H1 (cell line): ENCODE measurements at regions not wholly inside any gene's neighbourhood (a gene's known extent, or its start where the extent isn't known, plus 50 kb on each side); places are given as distances from the start of the nearest gene placed in this dataset.

Experiments used
- CTCF ChIA-PET: fragments of 300-600 bp; sonication (Branson Sonifier 250); formaldehyde crosslinking; loops from one replicate; lab custom pipeline; 2021; ENCODE audit not compliant: partially characterized antibody; lab: Charles Lee
- POLR2A ChIA-PET: fragments of 300-600 bp; sonication (Branson Sonifier 250); formaldehyde crosslinking; loops from one replicate; lab custom pipeline; 2021; ENCODE audit warnings: inconsistent platforms; ENCODE audit not compliant: partially characterized antibody; lab: Charles Lee
- DNase-seq, 2 experiments: peaks; one replicate each; pipeline versions ENCODE4 v3.0.0 to v3.0.0-alpha.2; 2010 to 2022; ENCODE audit warnings: low spot score in 2 of 2, low read depth in 1 of 2, mixed read lengths in 1 of 2
- FAIRE-seq: peaks from 2 replicates; lab custom pipeline; 2011; peaks lifted over from hg19 to GRCh38; lab: Jason Lieb, UNC
- H2AFZ ChIP-seq: 2 replicates; pipeline ENCODE4 v1.8.1; 2012; ENCODE audit warnings: low read length, inconsistent platforms
- H2AK5ac ChIP-seq: 2 replicates; pipeline ENCODE4 v1.6.1; 2013; ENCODE audit warnings: low read depth, low read length
- H2BK120ac ChIP-seq: replicated peaks from 2 replicates; pipeline ENCODE3; 2013; ENCODE audit warnings: low read depth, low read length, inconsistent platforms
- H2BK12ac ChIP-seq: 2 replicates; pipeline ENCODE4 v1.6.1; 2013; ENCODE audit warnings: low read depth, low read length
- H2BK15ac ChIP-seq: 2 replicates; pipeline ENCODE4 v1.6.1; 2013; ENCODE audit warnings: low read length
- H2BK20ac ChIP-seq: 2 replicates; pipeline ENCODE4 v1.6.1; 2013; ENCODE audit warnings: low read length
- H2BK5ac ChIP-seq: 2 replicates; pipeline ENCODE4 v1.6.1; 2013; ENCODE audit warnings: low read depth, low read length
- H3K14ac ChIP-seq: 2 replicates; pipeline ENCODE4 v1.6.1; 2013; ENCODE audit warnings: inconsistent platforms; ENCODE audit not compliant: insufficient read length
- H3K18ac ChIP-seq: 2 replicates; pipeline ENCODE4 v1.6.1; 2013; ENCODE audit warnings: low read length; ENCODE audit errors: extremely low read depth
- H3K23ac ChIP-seq: 2 replicates; pipeline ENCODE4 v1.6.1; 2013; ENCODE audit warnings: inconsistent platforms; ENCODE audit not compliant: insufficient read length
- H3K23me2 ChIP-seq: 2 replicates; pipeline ENCODE4 v1.6.1; 2013; ENCODE audit warnings: low read depth, low read length
- H3K27ac ChIP-seq: 2 replicates; pipeline ENCODE4 v1.6.1; 2011; ENCODE audit warnings: low read depth, low read length, inconsistent platforms
- H3K27me3 ChIP-seq, 4 experiments: replicated peaks in 1 of 4; 1 replicate in 1 of 4; 2 replicates in 3 of 4; pipeline versions ENCODE4 v1.6.1 to v1.8.1; 2011 to 2013; ENCODE audit warnings: low read length in 3 of 4, mild to moderate bottlenecking in 3 of 4, inconsistent platforms in 2 of 4, mixed read lengths in 2 of 4, moderate library complexity in 1 of 4; ENCODE audit not compliant: control insufficient read depth in 3 of 4, insufficient read depth in 3 of 4; ENCODE audit errors: extremely low read depth in 1 of 4
- H3K36me3 ChIP-seq, 4 experiments: 2 replicates each; pipeline versions ENCODE4 v1.6.1 to v1.8.1; 2011 to 2013; ENCODE audit warnings: mild to moderate bottlenecking in 4 of 4, low read length in 3 of 4, moderate library complexity in 2 of 4, control low read depth in 1 of 4, inconsistent platforms in 1 of 4; ENCODE audit not compliant: insufficient read depth in 4 of 4, control insufficient read depth in 2 of 4
- H3K4ac ChIP-seq: replicated peaks from 2 replicates; pipeline ENCODE3; 2013; ENCODE audit warnings: low read length, low read depth, mixed read lengths, inconsistent platforms; ENCODE audit not compliant: insufficient read length
- H3K4me1 ChIP-seq, 4 experiments: replicated peaks in 1 of 4; 1 replicate in 1 of 4; 2 replicates in 3 of 4; pipeline versions ENCODE4 v1.6.1 to v1.8.1; 2011 to 2013; ENCODE audit warnings: low read length in 3 of 4, inconsistent platforms in 2 of 4, mixed read lengths in 1 of 4; ENCODE audit not compliant: insufficient read depth in 4 of 4, control insufficient read depth in 3 of 4
- H3K4me2 ChIP-seq, 2 experiments: 2 replicates each; pipeline versions ENCODE4 v1.6.1 to v1.8.1; 2011 to 2013; ENCODE audit warnings: low read depth in 2 of 2, low read length in 2 of 2, control low read depth in 1 of 2, inconsistent platforms in 1 of 2, mild to moderate bottlenecking in 1 of 2; ENCODE audit not compliant: insufficient read depth in 1 of 2
- H3K4me3 ChIP-seq, 4 experiments: fragments of 200-600, 300-600 bp in 1 of 4; sonication (generic), shearing (Covaris generic), sonication (Bioruptor Twin) in 1 of 4; 2 replicates each; pipeline versions ENCODE4 v1.5.1 to v1.8.1; 2011 to 2016; ENCODE audit warnings: low read length in 4 of 4, low read depth in 3 of 4, control low read depth in 2 of 4, inconsistent platforms in 2 of 4, mild to moderate bottlenecking in 2 of 4, mixed read lengths in 1 of 4, moderate library complexity in 1 of 4; ENCODE audit not compliant: insufficient read depth in 2 of 4; ENCODE audit errors: extremely low read depth in 1 of 4
- H3K56ac ChIP-seq: replicated peaks from 2 replicates; pipeline ENCODE3; 2013; ENCODE audit warnings: low read depth, mild to moderate bottlenecking, mixed read lengths, low read length, inconsistent platforms; ENCODE audit not compliant: insufficient read length
- H3K79me1 ChIP-seq: 2 replicates; pipeline ENCODE4 v1.6.1; 2013; ENCODE audit warnings: low read depth, low read length, control low read depth
- H3K79me2 ChIP-seq, 2 experiments: 2 replicates each; pipeline versions ENCODE4 v1.6.1 to v1.8.1; 2012 to 2013; ENCODE audit warnings: low read length in 2 of 2, mild to moderate bottlenecking in 2 of 2, inconsistent platforms in 1 of 2; ENCODE audit not compliant: insufficient read depth in 2 of 2, control insufficient read depth in 1 of 2
- H3K9ac ChIP-seq, 4 experiments: replicated peaks in 1 of 4; 1 replicate in 1 of 4; 2 replicates in 3 of 4; pipeline versions ENCODE4 v1.6.1 to v1.8.1; 2011 to 2013; ENCODE audit warnings: low read depth in 3 of 4, low read length in 3 of 4, control low read depth in 2 of 4, mild to moderate bottlenecking in 2 of 4, moderate library complexity in 2 of 4, inconsistent platforms in 1 of 4; ENCODE audit errors: extremely low read depth in 1 of 4
- H3K9me3 ChIP-seq, 2 experiments: 2 replicates each; pipeline versions ENCODE4 v1.6.1 to v1.8.1; 2012 to 2013; ENCODE audit warnings: mild to moderate bottlenecking in 2 of 2, moderate library complexity in 2 of 2, control low read depth in 1 of 2, inconsistent platforms in 1 of 2, low read depth in 1 of 2, low read length in 1 of 2, mixed read lengths in 1 of 2; ENCODE audit not compliant: insufficient read depth in 2 of 2
- H4K20me1 ChIP-seq, 2 experiments: replicated peaks in 1 of 2; 2 replicates each; pipeline versions ENCODE3 to v1.8.1; 2011 to 2013; ENCODE audit warnings: inconsistent platforms in 2 of 2, low read length in 2 of 2, mild to moderate bottlenecking in 1 of 2; ENCODE audit not compliant: insufficient read depth in 2 of 2, control insufficient read depth in 1 of 2
- H4K5ac ChIP-seq: 2 replicates; pipeline ENCODE4 v1.6.1; 2013; ENCODE audit warnings: low read length, low read depth, mixed read lengths, inconsistent platforms; ENCODE audit not compliant: insufficient read length
- H4K8ac ChIP-seq: 2 replicates; pipeline ENCODE4 v1.8.0; 2013; ENCODE audit warnings: mild to moderate bottlenecking, moderate library complexity, low read length, inconsistent platforms; ENCODE audit not compliant: insufficient read depth; ENCODE audit errors: extremely low read depth
- H4K91ac ChIP-seq: replicated peaks from 2 replicates; pipeline ENCODE3; 2013; ENCODE audit warnings: low read length, mixed read lengths, inconsistent platforms; ENCODE audit not compliant: insufficient read length
- CREB1 ChIP-seq: IDR thresholded peaks from 2 replicates; pipeline ENCODE4 v1.6.1; 2012; ENCODE audit warnings: inconsistent platforms
- CTBP2 ChIP-seq: IDR thresholded peaks from 2 replicates; pipeline ENCODE4 v1.7.0; 2011; ENCODE audit warnings: borderline replicate concordance, mild to moderate bottlenecking, moderate library complexity, mixed read lengths, low read length; ENCODE audit not compliant: insufficient read depth, insufficient read length
- CTCF ChIP-seq, 3 experiments: IDR thresholded peaks; 1 replicate in 2 of 3; 2 replicates in 1 of 3; pipeline versions ENCODE4 v1.5.1 to v1.6.1; 2011; ENCODE audit warnings: low read length in 3 of 3, mild to moderate bottlenecking in 3 of 3, inconsistent platforms in 2 of 3, low read depth in 1 of 3, moderate library complexity in 1 of 3; ENCODE audit not compliant: insufficient read depth in 1 of 3; ENCODE audit errors: control extremely low read depth in 1 of 3
- EZH2 ChIP-seq: fragments of 200-600 bp; sonication (generic); IDR thresholded peaks from 2 replicates; pipeline ENCODE4 v1.7.1; 2012; ENCODE audit warnings: low read depth, mild to moderate bottlenecking, moderate library complexity, low read length, inconsistent platforms; ENCODE audit not compliant: severe bottlenecking
- HDAC2 ChIP-seq, 2 experiments: fragments of 300-600 bp in 1 of 2; sonication (generic) in 1 of 2; IDR thresholded peaks; 2 replicates each; pipeline ENCODE4 v1.6.1; 2011 to 2012; ENCODE audit warnings: low read depth in 2 of 2, low read length in 2 of 2, mild to moderate bottlenecking in 2 of 2, moderate library complexity in 2 of 2, borderline replicate concordance in 1 of 2, inconsistent platforms in 1 of 2
- KDM1A ChIP-seq: fragments of 200-600, 300-600 bp; sonication (generic); IDR thresholded peaks from 2 replicates; pipeline ENCODE4 v1.7.1; 2016; ENCODE audit warnings: mild to moderate bottlenecking, low read length, borderline replicate concordance
- POU5F1 ChIP-seq: IDR thresholded peaks from 2 replicates; pipeline ENCODE4 v1.6.1; 2011; ENCODE audit warnings: low read depth, mild to moderate bottlenecking, low read length, moderate library complexity
- RAD21 ChIP-seq, 2 experiments: IDR thresholded peaks in 1 of 2; conservative IDR thresholded peaks in 1 of 2; 2 replicates each; pipeline ENCODE4 v1.6.1; 2011; ENCODE audit warnings: low read depth in 2 of 2, low read length in 2 of 2, improper control_type of control experiment in 1 of 2, inconsistent platforms in 1 of 2, mild to moderate bottlenecking in 1 of 2, moderate library complexity in 1 of 2
- SIRT6 ChIP-seq: IDR thresholded peaks from one replicate; pipeline ENCODE4 v1.7.1; 2012; ENCODE audit warnings: low read length, inconsistent platforms
- ZNF274 ChIP-seq: IDR thresholded peaks from 2 replicates; pipeline ENCODE4 v1.7.0; 2012; ENCODE audit warnings: low read length, borderline replicate concordance; ENCODE audit errors: extremely low read depth
- WGBS, 2 experiments: shearing (Covaris generic) in 1 of 2; methylation state at CpG; one replicate each; pipeline versions ENCODE4 v1.1.6 to v1.1.7; 2013 to 2015; ENCODE audit warnings: low lambda C conversion rate in 2 of 2, mixed read lengths in 2 of 2, inconsistent platforms in 1 of 2, low coverage in 1 of 2, missing lambda C conversion rate in 1 of 2; ENCODE audit not compliant: insufficient replicate concordance in 2 of 2, insufficient coverage in 1 of 2, insufficient read length in 1 of 2; ENCODE audit errors: extremely low coverage in 1 of 2, missing lambda C conversion rate in 1 of 2; 5-methylcytosine and 5-hydroxymethylcytosine counted together

GRCh38 chr2:38232454-38232853 lies 144.6 kb downstream of the ATL2 start:
- Histone ChIP-seq H3K79me1 (no peaks in the 10 kb centered on the region), H2BK5ac (no peak overlapping the region), H3K23ac (no peak overlapping the region), H3K36me3 (no peaks in the 10 kb centered on the region), H3K4me3 (no peak overlapping the region), H3K14ac (no peak overlapping the region), H3K79me2 (no peaks in the 10 kb centered on the region), H4K91ac (no peak overlapping the region), H3K9me3 (no peaks in the 10 kb centered on the region), H4K8ac (no peak overlapping the region), H3K4me1 (no peaks in the 10 kb centered on the region), H3K9ac (no peak overlapping the region), H3K27ac (no peak overlapping the region), H2AK5ac (no peak overlapping the region), H2BK120ac (no peak overlapping the region), H2AFZ (no peak overlapping the region), H3K18ac (no peak overlapping the region), H4K5ac (no peak overlapping the region), H3K4me2 (no peak overlapping the region), H3K4ac (no peak overlapping the region), H4K20me1 (no peaks in the 10 kb centered on the region), H3K23me2 (no peaks in the 10 kb centered on the region), H2BK20ac (no peak overlapping the region), H2BK15ac (no peak overlapping the region), H3K56ac (no peak overlapping the region), H2BK12ac (no peak overlapping the region), H3K27me3 (no peaks in the 10 kb centered on the region)
- ChIA-PET POLR2A (no interaction called here), CTCF (interaction anchor here (0.6 to 2.0 kb wide), 7 partner anchors 9 to 305 kb away, joined by 3 to 7 read pairs (median 4); partner anchors contain the start of gene CYP1B1)
- no peak for FAIRE-seq
- no peak for DNase-seq
- TF ChIP-seq CTBP2 (no peak), CREB1 (no peak), POU5F1 (no peak), HDAC2 (IDR thresholded peaks at IDR 0.05; ENCODE audit: borderline replicate concordance in 1 of 2, low read depth in 2 of 2, low read length in 2 of 2) (no peak), RAD21 (IDR thresholded peaks at IDR 0.05 in 1 of 2, conservative IDR thresholded peaks at IDR 0.05 in 1 of 2; ENCODE audit: low read depth in 2 of 2, low read length in 2 of 2) (no peak), ZNF274 (no peak), KDM1A (no peak), CTCF (IDR thresholded peaks at IDR 0.05; ENCODE audit: control extremely low read depth in 1 of 3, insufficient read depth in 1 of 3, low read depth in 1 of 3, low read length in 3 of 3) (no peak), SIRT6 (no peak), EZH2 (no peak)
- 88% methylated on average over 1 of the region's 1 CpG; no CpG with 5 or more reads in 1 of the 2 experiments for WGBS, 2 experiments
